ENCODE measurements at regions not wholly inside any gene's neighbourhood (a gene's known extent, or its start where the extent isn't known, plus 50 kb on each side); places are given as distances from the start of the nearest gene placed in this dataset.

DNA sequence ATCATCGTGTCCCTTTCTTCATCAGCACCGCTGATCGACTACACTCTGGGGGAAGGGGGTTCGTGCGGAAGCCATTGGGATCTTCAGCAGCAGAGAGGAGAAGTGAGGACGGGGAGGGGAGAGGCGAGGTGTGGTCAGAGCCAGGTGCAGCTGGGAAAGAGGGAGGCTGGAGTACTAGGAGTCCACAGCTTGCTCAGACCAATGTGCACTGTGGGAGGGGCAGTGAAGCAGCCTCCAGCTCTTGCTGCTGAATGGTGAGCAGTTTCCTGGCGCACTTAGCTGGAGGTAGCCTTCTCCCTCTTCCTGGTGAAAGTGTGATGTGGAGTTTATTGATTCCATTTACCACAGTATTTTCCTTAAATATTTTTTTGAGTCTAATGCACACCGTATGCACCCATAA is 99.0 kb upstream of the NECTIN1 start:
- no peak for TF ChIP-seq TAL1 (IDR thresholded peaks at IDR 0.05)
- no peak for TF ChIP-seq ZNF274 (IDR thresholded peaks at IDR 0.05; ENCODE audit: borderline replicate concordance, low read depth, low read length)
- TF ChIP-seq, protein P1, sequence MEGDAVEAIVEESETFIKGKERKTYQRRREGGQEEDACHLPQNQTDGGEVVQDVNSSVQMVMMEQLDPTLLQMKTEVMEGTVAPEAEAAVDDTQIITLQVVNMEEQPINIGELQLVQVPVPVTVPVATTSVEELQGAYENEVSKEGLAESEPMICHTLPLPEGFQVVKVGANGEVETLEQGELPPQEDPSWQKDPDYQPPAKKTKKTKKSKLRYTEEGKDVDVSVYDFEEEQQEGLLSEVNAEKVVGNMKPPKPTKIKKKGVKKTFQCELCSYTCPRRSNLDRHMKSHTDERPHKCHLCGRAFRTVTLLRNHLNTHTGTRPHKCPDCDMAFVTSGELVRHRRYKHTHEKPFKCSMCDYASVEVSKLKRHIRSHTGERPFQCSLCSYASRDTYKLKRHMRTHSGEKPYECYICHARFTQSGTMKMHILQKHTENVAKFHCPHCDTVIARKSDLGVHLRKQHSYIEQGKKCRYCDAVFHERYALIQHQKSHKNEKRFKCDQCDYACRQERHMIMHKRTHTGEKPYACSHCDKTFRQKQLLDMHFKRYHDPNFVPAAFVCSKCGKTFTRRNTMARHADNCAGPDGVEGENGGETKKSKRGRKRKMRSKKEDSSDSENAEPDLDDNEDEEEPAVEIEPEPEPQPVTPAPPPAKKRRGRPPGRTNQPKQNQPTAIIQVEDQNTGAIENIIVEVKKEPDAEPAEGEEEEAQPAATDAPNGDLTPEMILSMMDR (IDR thresholded peaks at IDR 0.05 in 2 of 3, conservative IDR thresholded peaks at IDR 0.05 in 1 of 3; ENCODE audit: insufficient read depth in 2 of 3, low read depth in 1 of 3, low read length in 3 of 3), result no peak

Data from K562 (cell line).